ENCODE measurements at regions not wholly inside any gene's neighbourhood (a gene's known extent, or its start where the extent isn't known, plus 50 kb on each side); places are given as distances from the start of the nearest gene placed in this dataset.

- TF ChIP-seq CTCF (IDR thresholded peaks at IDR 0.05) (no peak), POLR2A (IDR thresholded peaks at IDR 0.05) (no peak), POLR2AphosphoS5 (IDR thresholded peaks at IDR 0.05) (no peak)
Measured at GRCh38 chr15:93174836-93175235, 85.8 kb upstream of the RGMA start.
